Endothelial cell (in vitro differentiated cells): ENCODE measurements at regions not wholly inside any gene's neighbourhood (a gene's known extent, or its start where the extent isn't known, plus 50 kb on each side); places are given as distances from the start of the nearest gene placed in this dataset.

Experiments used
- DNase-seq: peaks from one replicate; pipeline ENCODE4 v3.0.0; 2021; ENCODE audit warnings: low spot score
- H3K27ac Mint-ChIP-seq: one replicate; pipeline ENCODE4 v1.8.0; 2021; ENCODE audit warnings: mixed read lengths, inconsistent platforms; ENCODE audit not compliant: unreplicated experiment
- H3K27me3 Mint-ChIP-seq: one replicate; pipeline ENCODE4 v1.8.0; 2021; ENCODE audit warnings: mild to moderate bottlenecking, moderate library complexity, mixed read lengths, inconsistent platforms; ENCODE audit not compliant: unreplicated experiment
- H3K36me3 Mint-ChIP-seq: one replicate; pipeline ENCODE4 v1.8.0; 2021; ENCODE audit warnings: mild to moderate bottlenecking, low read depth, mixed read lengths, inconsistent platforms; ENCODE audit not compliant: unreplicated experiment
- H3K4me1 Mint-ChIP-seq: one replicate; pipeline ENCODE4 v1.8.0; 2021; ENCODE audit warnings: mild to moderate bottlenecking, mixed read lengths, inconsistent platforms; ENCODE audit not compliant: unreplicated experiment
- H3K4me3 Mint-ChIP-seq: one replicate; pipeline ENCODE4 v1.8.0; 2021; ENCODE audit warnings: mild to moderate bottlenecking, mixed read lengths, inconsistent platforms; ENCODE audit not compliant: unreplicated experiment
- H3K9me3 Mint-ChIP-seq: one replicate; pipeline ENCODE4 v1.8.0; 2021; ENCODE audit warnings: mixed read lengths, inconsistent platforms; ENCODE audit not compliant: unreplicated experiment
- CTCF ChIP-seq: fragments of 200-600 bp; sonication (generic); IDR thresholded peaks from one replicate; pipeline ENCODE4 v1.5.0; 2021; ENCODE audit warnings: antibody characterized with exemption; ENCODE audit not compliant: unreplicated experiment

GRCh38 chr10:47101196-47101595 is 190.0 kb downstream of the PTPN20 start:
- Mint-ChIP-seq H3K27me3 (peaks cover 5% of the 10 kb centered on the region), H3K4me1 (no peaks in the 10 kb centered on the region), H3K36me3 (no peaks in the 10 kb centered on the region), H3K27ac (no peak overlapping the region), H3K4me3 (no peak overlapping the region), H3K9me3 (no peaks in the 10 kb centered on the region)
- DNase-seq: no peak
- TF ChIP-seq CTCF: no peak

GRCh38 chr10:47101807-47102206 is 190.6 kb downstream of the PTPN20 start:
- Mint-ChIP-seq H3K27me3 (peaks cover 3% of the 10 kb centered on the region), H3K9me3 (no peaks in the 10 kb centered on the region), H3K4me3 (no peak overlapping the region), H3K4me1 (no peaks in the 10 kb centered on the region), H3K36me3 (no peaks in the 10 kb centered on the region), H3K27ac (no peak overlapping the region)
- TF ChIP-seq CTCF: no peak
- DNase-seq: no peak

- H3K4me3 Mint-ChIP-seq: no peak overlapping the region
- H3K9me3 Mint-ChIP-seq: no peaks in the 10 kb centered on the region
- H3K4me1 Mint-ChIP-seq: no peaks in the 10 kb centered on the region
- no peak for DNase-seq
- H3K36me3 Mint-ChIP-seq: no peaks in the 10 kb centered on the region
- H3K27ac Mint-ChIP-seq: no peak overlapping the region
- H3K27me3 Mint-ChIP-seq: peaks cover 1% of the 10 kb centered on the region
- no peak for TF ChIP-seq CTCF
These were observed 192.9 kb downstream of the PTPN20 start for GRCh38 chr10:47104151-47104605.

GRCh38 chr10:47104786-47105385 is 193.7 kb downstream of the PTPN20 start:
- H3K36me3 Mint-ChIP-seq: no peaks in the 10 kb centered on the region
- H3K4me1 Mint-ChIP-seq: no peaks in the 10 kb centered on the region
- no peak overlapping the region for H3K27ac Mint-ChIP-seq
- no peaks in the 10 kb centered on the region for H3K9me3 Mint-ChIP-seq
- no peak overlapping the region for H3K4me3 Mint-ChIP-seq
- DNase-seq: no peak
- peaks cover 1% of the 10 kb centered on the region for H3K27me3 Mint-ChIP-seq
- no peak for TF ChIP-seq CTCF

- Mint-ChIP-seq H3K9me3 (no peaks in the 10 kb centered on the region), H3K36me3 (no peaks in the 10 kb centered on the region), H3K4me1 (no peaks in the 10 kb centered on the region), H3K27me3 (peaks cover 1% of the 10 kb centered on the region), H3K27ac (no peak overlapping the region), H3K4me3 (no peak overlapping the region)
- DNase-seq: no peak
- no peak for TF ChIP-seq CTCF
These were observed 192.8 kb upstream of the GDF10 start for GRCh38 chr10:47107007-47107747.
